Peyer's patch (tissue), 4 donors: ENCODE measurements at regions not wholly inside any gene's neighbourhood (a gene's known extent, or its start where the extent isn't known, plus 50 kb on each side); places are given as distances from the start of the nearest gene placed in this dataset.

ENCODE experiments used
- POLR2A ChIP-seq, 2 donors: fragments of 450-650 bp; IDR thresholded peaks; one replicate each; pipeline ENCODE4 v1.5.1; 2017; ENCODE audit warnings: antibody characterized with exemption in 2 of 2, mild to moderate bottlenecking in 2 of 2, moderate library complexity in 2 of 2
- TF ChIP-seq, protein P1 (sequence below), 6 experiments: fragments of 450-650 bp in 4 of 6; fragments of 200-600 bp in 2 of 6; sonication (generic) in 1 of 6; IDR thresholded peaks; one replicate each; pipeline ENCODE4 v1.5.1; 2017 to 2019; ENCODE audit warnings: antibody characterized with exemption in 6 of 6, mild to moderate bottlenecking in 3 of 6, moderate library complexity in 1 of 6

DNA sequence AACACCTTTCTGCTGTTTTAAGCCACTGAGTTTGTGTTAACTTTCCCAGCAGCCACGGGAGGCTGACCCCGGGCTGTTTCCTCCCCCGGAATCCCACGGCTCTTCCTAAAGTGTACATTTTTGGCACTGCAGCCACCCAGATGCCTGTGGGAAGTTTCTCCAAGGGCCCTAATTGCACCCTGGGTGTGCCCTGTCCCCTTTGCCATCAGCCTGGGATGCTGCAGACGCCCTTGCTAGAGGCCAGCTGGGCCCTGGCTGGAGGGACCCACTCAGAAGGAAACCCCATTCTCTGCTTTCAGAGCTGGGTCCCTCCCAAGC is 883.3 kb downstream of the BRD1 start:
- TF ChIP-seq, protein P1, sequence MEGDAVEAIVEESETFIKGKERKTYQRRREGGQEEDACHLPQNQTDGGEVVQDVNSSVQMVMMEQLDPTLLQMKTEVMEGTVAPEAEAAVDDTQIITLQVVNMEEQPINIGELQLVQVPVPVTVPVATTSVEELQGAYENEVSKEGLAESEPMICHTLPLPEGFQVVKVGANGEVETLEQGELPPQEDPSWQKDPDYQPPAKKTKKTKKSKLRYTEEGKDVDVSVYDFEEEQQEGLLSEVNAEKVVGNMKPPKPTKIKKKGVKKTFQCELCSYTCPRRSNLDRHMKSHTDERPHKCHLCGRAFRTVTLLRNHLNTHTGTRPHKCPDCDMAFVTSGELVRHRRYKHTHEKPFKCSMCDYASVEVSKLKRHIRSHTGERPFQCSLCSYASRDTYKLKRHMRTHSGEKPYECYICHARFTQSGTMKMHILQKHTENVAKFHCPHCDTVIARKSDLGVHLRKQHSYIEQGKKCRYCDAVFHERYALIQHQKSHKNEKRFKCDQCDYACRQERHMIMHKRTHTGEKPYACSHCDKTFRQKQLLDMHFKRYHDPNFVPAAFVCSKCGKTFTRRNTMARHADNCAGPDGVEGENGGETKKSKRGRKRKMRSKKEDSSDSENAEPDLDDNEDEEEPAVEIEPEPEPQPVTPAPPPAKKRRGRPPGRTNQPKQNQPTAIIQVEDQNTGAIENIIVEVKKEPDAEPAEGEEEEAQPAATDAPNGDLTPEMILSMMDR (IDR thresholded peaks at IDR 0.05), result no peak
- no peak for TF ChIP-seq POLR2A (IDR thresholded peaks at IDR 0.05)
